ENCODE measurements at regions not wholly inside any gene's neighbourhood (a gene's known extent, or its start where the extent isn't known, plus 50 kb on each side); places are given as distances from the start of the nearest gene placed in this dataset.

DNA sequence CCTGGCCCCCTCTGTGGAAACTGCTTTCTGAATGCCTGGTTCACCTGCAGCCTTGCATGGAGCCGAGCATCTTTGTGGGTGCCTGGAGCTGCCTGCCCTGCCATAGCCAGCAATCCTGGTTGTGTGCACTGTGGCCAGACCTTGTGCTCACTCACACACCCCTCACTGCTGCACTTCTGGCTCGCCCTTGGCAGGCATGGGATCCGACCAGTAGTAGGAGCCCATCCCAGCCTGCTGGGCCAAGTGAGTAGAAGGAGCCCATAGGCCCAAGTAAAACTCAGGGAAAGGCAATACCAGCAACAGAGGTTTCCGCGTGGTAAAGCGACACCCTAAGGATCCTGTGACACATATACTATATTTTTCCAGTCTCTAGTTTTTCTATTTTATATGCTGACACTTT lies 270.0 kb upstream of the NAV3 start:
- DNase-seq: no peak

DNA sequence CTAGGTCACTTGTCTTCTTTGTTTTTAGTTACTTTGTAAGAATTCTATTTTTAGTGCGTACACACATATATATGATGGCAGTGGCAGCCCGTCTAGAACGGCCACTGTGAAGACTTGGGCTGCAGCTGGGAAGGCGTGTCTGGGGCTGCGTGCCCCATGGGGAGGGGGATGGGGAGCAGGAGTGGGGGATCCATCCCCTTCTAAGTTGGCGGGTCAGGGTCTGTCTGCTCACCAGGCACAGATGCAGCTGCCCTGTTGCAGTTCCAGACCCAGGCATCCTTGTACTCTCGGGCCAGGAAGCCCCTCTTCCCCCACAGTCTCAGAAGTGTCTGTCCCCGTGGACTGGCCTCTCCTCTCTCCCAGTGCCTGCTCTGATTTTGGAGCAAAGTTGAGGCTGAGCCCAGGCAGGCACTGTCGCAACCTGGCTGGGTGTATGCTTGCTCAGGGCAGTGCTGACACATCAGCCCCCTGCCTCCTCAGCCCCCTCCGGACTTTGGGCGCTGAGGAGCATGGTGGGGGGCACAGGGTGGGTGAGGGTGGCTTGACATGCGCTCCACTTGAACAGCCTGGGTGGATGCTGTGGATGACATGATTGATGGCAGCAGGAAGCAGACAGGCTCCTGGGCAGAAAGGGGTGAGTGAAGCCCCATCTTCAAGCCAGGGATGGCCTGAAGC lies 271.2 kb upstream of the NAV3 start:
- no peak for DNase-seq

DNA sequence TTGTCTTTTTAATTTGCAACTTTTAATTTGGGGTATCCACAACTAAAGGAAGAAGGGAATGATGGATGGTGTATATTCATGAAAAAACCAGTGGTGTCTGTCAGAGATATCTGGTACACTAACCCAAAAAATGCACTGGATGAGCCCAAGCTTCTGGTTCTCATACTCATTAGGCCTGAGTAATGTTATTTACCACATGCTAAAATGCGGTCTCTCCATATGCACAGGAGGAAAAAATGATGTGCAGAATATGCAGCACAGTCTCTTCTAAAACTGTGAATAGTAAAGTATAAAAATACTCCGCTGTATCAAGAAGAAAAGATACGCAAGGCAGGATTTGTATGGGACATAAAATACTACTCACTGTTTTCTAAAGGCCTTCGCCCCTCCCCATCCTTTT lies 275.6 kb upstream of the NAV3 start:
- DNase-seq: no peak

DNA sequence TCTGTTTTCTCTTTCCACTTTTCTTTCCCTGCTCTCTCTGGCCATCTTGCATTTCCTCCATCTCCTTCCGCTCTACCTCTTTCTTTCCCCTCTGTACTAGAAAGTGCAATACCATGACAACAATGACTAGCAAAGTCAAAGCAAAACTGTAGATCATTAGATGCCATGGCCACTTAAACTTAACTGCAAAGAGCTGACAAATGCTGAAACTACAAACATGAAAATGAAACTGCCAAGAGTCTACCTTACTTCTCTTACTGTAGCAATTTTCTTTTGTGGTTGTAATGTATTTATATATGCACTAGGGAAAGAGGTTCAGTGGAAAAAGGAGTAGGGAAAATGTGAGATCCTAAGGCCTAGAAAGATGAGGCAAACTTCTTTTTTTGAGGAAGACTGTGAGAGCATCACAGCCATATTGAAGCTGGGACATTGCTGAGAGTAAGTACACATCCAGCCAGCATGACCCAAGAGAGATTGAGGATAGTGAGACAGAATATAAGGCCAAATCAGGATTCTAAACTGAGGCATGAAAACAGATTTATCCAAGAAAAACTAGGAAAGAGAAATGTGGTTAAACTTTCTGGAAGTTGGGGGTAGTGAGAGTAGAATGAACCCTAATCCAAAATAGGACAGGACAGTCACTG lies 276.6 kb upstream of the NAV3 start:
- DNase-seq: no peak

DNA sequence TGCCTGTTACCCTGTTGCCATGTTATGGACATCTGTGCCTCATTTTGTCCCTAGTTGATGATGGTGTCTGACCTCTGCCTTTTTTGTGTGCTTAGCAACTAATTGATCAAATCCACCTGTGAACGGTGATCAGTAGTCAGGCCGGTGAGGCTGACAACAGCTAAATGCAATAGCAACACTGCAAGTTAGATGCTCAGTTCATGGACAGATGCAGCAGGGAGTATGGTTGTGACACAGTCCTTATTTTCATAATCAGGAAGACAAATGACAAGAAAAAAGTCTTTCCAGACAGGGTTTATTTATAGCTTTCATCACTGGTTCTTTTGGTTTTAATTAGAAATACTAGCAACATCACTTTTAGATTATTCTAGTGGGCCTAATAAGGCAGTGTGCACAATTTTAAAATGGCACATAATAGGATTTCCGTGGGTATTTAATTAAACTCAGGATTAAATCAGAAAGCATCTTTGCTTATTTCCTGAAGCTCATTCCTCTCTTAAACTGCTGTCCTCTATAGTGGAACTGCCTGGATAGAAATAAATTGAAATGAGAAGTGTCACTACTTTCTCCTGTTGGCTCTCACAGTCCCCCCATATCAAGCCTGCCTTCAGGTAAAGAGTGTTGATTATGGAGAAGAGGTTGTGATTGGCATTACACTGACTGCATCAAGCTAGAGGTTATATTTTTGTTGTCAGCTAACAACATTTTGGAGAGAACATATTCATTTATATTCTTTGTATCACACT lies 281.1 kb upstream of the NAV3 start:
- no peak for DNase-seq

DNA sequence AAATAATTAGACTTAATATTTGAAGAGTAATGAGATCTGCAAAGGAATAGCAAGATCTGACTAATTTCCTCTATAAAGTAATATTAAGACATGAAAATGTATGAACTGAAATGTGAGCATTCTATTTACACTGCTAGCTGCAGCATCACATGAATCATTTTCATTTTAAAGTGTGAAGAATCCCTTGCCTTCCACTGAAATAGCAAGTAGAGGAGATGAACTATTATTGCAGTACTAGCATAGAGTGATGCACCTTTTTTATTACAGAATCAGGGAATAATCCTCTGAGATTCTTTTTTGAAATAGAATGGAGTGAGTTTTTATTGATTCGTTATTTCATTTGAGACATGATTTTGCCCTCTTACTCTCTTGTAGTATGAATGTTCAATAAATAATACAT lies 281.9 kb upstream of the NAV3 start:
- no peak for DNase-seq

DNA sequence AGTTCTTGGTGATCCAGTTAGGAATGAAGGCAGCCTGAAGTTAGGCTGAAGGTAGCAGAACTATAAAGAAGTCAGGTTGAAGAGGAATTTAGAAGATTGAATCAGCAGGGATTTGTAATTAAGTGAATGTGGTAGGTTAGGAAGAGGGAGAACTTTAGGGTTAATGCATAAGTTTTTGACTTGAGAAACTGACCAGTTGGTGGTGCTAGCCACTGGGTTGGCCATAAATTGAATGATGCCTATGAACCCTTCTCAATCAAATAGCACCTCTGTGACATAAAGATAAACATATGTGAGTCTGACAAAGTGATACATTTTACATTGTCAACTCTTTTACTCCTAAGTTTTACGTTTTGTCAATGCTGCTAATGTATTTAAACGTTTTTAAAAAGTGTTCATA lies 290.6 kb upstream of the NAV3 start:
- DNase-seq: no peak

DNA sequence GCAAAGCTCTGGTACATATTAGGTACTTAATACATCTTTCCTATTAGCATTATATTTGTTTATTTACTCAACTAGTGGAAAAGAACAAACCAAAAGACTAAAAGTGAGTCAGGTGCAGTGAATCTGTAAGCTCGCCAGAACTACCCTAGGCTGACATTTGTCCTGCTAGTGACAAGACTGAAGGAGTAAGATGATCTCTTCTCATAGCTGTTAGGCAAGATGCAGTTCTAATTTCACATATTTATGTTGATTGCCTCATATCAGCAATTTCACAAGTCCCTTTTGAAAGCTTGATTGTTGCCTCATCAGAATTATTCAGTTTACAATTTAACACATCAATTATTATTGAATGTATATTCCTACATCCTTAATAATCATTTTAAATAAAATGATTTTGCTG lies 293.0 kb upstream of the NAV3 start:
- no peak for DNase-seq

DNA sequence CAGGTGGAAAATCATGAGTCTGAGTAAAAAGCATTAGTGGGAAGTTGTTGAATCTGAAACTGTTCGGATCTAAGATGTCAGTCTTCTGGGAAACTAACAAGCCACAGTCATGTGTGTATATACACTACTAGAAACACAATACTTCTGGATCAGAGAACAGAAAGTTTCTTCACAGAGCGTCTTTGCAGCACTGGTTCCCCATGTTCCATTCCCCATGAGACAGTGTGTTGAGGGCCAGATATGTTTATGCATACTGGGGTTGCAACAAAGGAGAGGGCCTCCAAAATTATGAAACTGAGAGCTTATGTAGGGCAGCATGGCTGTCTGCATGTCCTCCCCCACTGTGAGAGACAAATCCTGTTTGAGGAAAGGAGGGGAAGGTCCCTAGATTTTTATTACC lies 295.0 kb upstream of the NAV3 start:
- no peak for DNase-seq

DNA sequence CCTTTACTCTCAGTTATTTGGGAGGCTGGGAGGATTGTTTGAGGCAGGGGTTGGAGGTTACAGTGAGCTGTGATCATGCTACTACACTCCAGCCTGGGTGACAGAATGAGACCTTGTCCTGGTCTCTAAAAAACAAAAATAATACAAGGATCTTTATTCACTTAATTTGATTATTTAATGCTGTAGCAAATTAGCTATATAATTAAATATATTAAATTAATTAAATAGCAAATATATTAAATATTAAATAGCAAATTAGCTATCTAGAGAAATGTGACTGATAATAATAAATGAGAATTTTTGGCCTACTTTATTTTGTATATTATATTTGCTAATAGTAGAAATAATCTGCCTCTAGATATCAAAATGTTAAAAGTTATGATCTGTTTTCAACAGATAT lies 298.8 kb upstream of the NAV3 start:
- DNase-seq: no peak

DNA sequence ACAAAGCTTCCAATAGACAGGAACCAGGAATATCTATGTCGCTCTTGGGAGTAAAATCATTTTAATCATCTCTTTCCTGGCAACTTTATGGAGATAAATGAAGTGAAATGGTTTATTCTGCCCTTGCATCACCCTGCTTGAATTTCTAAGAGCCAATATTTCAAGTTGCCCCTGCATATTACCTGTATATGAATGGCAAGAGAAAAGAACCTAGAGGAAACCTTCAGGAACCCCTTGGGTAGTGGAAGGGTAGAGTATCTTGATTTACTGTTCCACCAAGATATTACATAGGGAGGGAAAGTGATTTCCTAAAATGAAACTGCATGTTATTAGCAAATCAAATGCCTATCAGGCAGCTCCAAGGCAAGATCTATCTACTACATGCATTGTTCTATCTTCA lies 308.4 kb upstream of the NAV3 start:
- DNase-seq: no peak

DNA sequence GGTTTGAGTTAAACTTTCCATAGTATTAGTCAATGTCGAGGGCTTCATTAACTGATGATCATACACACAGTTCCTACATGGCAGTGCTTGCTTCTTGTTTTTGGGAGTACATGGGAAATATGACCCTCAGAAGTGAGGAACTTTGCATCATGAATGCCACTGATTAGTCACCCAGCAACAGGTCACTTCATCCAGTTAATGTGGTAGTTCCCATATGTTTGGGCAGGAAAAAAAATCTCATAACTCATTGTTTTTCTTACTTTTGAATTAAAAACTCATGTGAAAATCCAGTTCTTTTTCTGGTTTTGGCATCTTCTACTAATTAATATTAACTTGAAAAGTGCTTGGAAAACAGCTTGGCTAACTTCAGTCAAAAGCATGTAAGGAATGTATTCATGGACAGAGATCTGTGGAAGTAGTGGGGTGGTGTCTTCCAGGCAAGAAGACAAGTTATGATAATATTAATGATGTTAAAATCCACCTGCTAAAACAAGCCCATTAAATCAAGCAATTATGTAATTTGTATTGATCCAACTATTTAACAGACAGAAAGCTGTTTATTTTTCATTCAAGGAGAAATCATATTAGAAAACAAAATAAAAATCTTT lies 309.1 kb upstream of the NAV3 start:
- DNase-seq: no peak

DNA sequence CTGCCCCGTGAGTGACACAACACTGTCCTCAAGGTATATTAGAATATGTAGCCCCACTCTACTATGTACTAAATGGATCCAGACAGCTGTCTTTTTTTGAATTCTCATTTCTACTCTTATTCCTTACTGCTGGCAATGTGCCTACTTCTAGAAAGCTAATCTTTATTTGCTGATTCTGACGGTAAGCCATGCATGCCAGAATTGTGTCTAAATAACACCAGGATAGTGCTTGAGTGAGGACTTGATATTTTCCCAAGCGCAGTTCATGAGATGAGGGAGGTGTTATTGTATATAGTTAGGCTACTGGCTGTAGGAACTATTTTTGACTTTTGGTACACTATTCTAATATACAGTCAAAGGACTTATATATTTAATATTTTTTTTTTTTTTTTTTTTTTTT lies 316.2 kb upstream of the NAV3 start:
- DNase-seq: no peak

DNA sequence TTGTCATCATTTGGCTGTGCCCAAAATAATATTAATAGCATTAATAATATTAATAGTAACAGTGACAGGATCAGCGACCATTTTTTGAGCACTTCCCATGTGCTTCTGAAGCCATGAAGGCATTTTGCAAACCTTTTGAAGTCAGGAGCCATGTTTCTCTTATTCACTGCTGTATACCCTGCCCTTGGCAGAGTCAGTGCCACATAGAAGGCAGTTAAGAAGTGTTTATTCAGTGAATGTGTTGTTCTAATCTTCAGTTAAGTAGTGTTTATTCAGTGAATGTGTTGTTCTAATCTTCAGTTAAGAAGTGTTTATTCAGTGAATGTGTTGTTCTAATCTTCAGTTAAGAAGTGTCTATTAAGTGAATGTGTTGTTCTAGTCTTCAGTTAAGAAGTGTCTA lies 319.7 kb upstream of the NAV3 start:
- no peak for DNase-seq

DNA sequence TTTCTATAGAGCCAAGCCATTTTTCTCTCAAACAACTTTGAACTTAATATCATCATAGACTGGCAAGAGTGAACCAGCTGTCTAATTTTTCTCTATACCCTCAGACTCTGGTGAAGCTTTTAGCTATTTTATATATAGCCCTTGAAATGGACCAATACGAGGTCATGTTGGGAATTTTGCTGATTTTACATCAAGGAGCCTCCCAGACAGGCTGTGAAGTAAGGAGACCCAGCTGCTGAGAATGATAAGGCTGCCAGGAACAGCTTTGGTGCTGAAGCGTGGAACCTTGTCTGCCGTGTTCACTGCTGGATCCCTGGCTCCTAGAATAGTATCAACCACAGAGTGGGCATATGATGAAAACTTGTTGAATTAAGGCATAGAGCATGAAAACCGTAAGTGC lies 326.2 kb upstream of the NAV3 start:
- no peak for DNase-seq

DNA sequence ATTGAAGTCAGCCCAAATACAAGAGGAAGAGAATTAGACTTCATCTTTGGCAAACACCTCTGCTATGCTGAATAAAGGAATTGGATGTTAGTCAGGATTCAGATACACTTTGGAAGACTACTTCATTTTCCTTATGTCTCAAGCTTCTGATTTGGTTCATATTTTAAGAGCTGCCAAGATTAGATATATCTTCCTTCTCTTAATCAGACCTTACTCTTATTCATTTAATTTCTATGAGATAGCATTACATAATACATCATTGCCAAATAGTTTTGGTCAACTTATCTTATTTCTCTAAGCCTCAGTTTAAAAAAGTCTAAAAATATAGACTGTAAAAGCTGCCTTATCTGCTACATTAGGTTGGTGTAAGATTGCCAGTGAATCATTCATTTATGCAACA lies 330.6 kb upstream of the NAV3 start:
- DNase-seq: no peak

DNA sequence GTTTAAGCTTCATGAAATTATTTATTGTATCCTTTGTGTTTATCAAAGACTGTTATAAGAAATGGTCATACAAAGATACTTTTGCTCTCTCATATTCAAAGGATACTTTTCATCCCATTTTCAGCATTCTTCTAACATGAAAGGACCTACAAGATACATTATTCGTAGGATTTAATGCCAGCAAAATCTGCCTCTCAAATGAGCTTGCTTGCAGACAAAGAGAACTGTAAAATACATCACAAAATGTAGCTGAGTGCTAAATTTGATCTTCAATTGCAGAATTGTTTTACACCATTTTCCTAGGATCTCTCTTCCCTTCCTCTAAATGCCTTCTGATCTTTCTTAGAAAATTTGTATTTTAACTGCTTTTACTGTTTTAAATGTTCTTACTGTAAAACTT lies 333.0 kb upstream of the NAV3 start:
- no peak for DNase-seq

DNA sequence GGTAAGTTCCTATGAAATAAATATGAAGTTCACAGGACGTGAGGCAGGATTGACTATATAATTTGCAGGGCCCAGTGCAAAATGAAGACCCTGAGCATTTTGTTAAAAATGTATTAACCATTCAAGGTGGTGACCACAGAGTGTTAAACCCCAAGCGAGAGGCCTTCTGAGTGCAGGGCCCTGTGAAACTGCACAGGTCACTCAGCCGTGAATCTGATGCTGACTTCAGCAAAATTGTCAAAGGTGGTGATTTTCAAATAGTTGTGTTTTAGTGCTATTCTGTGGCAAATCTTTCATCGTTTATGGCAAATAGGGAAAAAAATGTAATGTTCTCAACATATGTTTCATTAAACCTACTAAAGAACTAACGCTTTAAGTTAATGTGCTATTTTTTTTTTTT lies 334.0 kb upstream of the NAV3 start:
- DNase-seq: no peak

DNA sequence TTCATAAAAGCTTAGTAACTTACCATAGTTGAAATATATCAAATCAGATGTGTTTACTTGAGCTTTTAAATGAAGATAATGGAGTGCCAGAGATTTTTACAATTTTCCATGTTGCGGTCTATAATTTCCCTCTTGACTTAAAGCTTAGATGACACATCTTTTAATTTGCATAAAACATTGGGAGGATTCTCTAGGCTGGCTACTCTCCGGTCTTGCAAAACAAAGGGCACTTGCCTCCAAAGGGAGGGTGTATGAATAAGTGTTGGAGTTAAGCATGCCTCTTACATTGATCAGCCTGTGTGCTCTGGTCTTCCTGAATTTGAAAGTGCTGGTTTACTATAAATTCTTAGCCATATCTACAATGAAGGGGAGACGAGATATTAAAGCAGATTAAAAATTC lies 336.4 kb upstream of the NAV3 start:
- no peak for DNase-seq

DNA sequence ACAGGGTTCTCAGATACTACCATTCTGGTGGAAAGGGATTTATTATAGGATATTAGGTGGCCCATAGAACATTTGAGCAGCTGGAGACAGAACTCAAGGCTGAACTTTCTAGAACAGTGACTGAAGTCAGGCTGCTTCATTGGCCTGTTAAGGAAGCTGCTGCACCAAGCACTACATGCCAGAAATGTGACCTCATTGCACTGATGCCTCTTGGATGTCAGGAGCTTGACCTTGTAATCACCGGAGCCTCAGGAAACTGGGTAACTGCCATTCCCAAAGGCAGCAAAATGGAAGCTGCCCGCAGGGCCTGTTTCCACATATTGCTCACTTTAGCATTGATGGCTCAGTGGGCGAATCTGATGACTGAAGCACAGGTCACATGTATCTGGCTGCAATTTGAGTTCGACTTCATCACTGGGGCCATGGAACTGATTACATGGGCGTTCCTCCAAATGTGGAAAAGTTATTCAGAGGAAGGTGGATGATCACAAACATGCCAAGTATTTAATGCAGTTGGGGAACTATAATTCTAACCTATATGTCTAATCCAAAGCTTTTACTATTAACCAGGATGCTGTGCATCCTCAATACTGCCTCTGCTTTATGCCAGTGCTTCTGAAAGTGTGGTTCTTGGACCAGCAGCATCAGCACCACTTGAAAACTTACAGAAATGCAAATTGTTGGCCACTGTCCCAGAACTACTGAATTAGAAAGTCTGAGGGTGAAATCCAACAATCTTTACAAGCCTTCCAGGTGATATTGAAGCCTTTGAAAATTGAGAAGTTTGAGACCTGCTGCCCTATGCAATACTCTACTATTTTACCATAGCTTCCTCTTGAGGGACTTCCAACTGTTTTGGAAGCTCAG lies 337.2 kb upstream of the NAV3 start:
- no peak for DNase-seq

DNA sequence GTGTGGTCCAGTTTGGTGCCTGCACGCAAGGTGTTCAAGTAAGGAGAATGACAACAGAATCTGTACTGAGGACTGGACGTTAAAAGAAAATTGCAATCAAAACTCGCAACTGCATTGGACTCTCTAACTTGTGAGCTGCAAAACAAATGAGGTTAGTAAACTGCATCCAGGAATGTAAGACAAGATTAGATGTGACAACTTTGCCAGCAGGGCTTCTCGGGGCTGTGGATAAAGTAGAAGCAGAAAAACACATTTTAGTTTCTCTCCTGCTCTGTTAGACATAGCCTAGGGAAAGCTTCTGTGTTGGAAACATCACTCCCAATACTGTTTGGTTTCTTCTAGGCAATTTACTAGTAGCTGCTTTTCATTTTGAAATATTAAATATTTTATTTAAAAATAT lies 338.2 kb upstream of the NAV3 start:
- no peak for DNase-seq

DNA sequence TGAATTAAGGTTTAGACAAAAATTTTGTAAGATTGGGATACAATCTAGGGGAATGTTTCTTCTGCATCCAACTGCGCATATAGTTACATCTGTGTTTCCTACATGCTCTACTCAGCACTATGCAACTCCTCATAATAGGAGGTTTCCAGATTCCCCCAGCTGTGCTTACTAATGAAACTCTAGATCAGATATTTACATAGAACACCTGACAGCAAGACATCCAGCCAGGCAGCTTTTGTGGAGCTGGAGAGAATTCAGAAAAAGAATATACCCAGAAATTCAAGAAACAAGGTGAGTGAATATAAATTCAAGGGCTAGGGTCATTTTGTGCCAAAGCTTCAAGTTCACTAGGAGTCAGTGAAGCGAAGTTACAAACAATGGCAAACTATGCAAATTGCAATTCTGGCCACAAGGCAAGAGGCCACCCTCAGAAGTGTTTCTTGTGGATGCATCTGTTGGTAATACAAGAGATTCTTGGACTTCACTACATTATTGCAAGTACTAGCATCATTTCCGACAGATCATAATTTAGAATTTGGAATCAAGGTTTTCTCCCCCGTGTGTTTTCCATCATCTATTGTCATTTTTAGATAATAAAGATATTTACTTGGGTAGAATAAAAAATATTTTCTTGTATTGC lies 341.2 kb upstream of the NAV3 start:
- no peak for DNase-seq

Measured in bone marrow (tissue), 2 donors.